ENCODE measurements at regions not wholly inside any gene's neighbourhood (a gene's known extent, or its start where the extent isn't known, plus 50 kb on each side); places are given as distances from the start of the nearest gene placed in this dataset.

DNA sequence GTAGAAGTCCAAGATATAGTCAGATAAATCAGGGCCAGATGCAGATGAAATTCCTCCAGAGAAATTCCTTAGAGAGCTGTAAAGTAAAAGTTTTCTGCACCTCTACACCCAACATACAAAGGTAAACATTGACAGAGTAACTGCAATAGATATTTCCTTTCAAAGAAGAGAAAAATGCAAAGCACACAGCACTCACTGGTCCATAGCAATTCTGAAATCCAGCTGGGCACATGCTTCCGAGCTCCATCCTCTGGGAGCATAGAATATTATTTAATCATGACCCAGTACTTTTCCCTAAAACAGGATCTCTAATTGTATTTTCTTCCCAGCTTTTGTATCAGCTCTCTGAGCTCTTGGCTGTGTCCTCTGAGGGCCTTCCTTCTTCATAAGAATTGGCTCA, 239.5 kb upstream of the IRX3 start:
- no peak for TF ChIP-seq FOXP2 (optimal IDR thresholded peaks at IDR 0.05; ENCODE audit: borderline replicate concordance, extremely low read depth, extremely low read length, insufficient read depth)
- TF ChIP-seq TAF1 (IDR thresholded peaks at IDR 0.05; ENCODE audit: borderline replicate concordance, insufficient read depth, low read length): no peak
- TF ChIP-seq POLR2AphosphoS5 (IDR thresholded peaks at IDR 0.05; ENCODE audit: low read depth, low read length): no peak
- no peak for TF ChIP-seq SIN3A (IDR thresholded peaks at IDR 0.05; ENCODE audit: borderline replicate concordance, insufficient read depth, low read length)
- TF ChIP-seq, protein P1, sequence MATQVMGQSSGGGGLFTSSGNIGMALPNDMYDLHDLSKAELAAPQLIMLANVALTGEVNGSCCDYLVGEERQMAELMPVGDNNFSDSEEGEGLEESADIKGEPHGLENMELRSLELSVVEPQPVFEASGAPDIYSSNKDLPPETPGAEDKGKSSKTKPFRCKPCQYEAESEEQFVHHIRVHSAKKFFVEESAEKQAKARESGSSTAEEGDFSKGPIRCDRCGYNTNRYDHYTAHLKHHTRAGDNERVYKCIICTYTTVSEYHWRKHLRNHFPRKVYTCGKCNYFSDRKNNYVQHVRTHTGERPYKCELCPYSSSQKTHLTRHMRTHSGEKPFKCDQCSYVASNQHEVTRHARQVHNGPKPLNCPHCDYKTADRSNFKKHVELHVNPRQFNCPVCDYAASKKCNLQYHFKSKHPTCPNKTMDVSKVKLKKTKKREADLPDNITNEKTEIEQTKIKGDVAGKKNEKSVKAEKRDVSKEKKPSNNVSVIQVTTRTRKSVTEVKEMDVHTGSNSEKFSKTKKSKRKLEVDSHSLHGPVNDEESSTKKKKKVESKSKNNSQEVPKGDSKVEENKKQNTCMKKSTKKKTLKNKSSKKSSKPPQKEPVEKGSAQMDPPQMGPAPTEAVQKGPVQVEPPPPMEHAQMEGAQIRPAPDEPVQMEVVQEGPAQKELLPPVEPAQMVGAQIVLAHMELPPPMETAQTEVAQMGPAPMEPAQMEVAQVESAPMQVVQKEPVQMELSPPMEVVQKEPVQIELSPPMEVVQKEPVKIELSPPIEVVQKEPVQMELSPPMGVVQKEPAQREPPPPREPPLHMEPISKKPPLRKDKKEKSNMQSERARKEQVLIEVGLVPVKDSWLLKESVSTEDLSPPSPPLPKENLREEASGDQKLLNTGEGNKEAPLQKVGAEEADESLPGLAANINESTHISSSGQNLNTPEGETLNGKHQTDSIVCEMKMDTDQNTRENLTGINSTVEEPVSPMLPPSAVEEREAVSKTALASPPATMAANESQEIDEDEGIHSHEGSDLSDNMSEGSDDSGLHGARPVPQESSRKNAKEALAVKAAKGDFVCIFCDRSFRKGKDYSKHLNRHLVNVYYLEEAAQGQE (IDR thresholded peaks at IDR 0.05; ENCODE audit: insufficient read depth in 1 of 2, low read depth in 2 of 2, low read length in 2 of 2): no peak

DNA sequence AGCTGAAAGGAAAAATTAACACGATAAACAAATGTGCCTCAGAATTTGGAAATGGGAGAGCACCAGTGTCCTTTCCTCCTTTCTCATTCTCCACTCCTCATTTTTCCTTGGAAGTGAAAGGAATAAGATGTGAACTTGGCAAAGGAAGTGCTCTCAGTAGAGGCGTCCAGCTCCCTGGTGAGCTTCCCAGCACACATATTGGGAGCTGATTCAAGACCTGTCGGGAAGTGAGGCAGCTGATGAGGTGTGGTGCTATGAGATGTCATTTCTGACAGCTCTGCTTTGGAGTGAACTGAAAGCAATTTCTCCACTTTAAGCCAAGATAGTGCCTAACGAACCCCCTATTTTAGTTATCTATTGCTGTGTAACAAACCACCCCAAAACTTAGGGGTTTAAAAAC, 238.5 kb upstream of the IRX3 start:
- TF ChIP-seq, protein P1 (IDR thresholded peaks at IDR 0.05; ENCODE audit: insufficient read depth in 1 of 2, low read depth in 2 of 2, low read length in 2 of 2): no peak
- TF ChIP-seq SIN3A (IDR thresholded peaks at IDR 0.05; ENCODE audit: borderline replicate concordance, insufficient read depth, low read length) (no peak), POLR2AphosphoS5 (IDR thresholded peaks at IDR 0.05; ENCODE audit: low read depth, low read length) (no peak), FOXP2 (optimal IDR thresholded peaks at IDR 0.05; ENCODE audit: borderline replicate concordance, extremely low read depth, extremely low read length, insufficient read depth) (no peak), TAF1 (IDR thresholded peaks at IDR 0.05; ENCODE audit: borderline replicate concordance, insufficient read depth, low read length) (no peak)

DNA sequence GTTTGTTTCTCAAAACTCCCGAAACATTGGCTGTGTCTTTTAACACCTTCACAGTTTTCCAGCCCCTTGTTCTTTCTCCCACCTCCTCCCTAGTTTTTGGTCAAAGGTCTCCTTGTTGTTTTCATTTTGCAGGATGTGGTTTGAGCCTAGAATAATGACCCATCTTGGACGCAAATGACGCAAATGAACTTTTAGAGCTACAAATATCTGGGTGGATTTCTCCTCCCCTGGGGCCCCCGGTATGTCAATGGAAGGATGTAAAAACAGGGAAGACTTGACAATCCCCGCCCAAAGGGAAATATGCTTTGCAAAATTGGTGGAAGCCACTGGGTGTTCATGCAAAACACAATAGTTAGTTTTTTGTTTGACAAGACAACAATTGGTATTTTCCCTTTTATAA, 236.0 kb upstream of the IRX3 start:
- TF ChIP-seq TAF1 (IDR thresholded peaks at IDR 0.05; ENCODE audit: borderline replicate concordance, insufficient read depth, low read length): no peak
- TF ChIP-seq POLR2AphosphoS5 (IDR thresholded peaks at IDR 0.05; ENCODE audit: low read depth, low read length): no peak
- TF ChIP-seq FOXP2 (optimal IDR thresholded peaks at IDR 0.05; ENCODE audit: borderline replicate concordance, extremely low read depth, extremely low read length, insufficient read depth): no peak
- TF ChIP-seq SIN3A (IDR thresholded peaks at IDR 0.05; ENCODE audit: borderline replicate concordance, insufficient read depth, low read length): no peak
- TF ChIP-seq, protein P1 (IDR thresholded peaks at IDR 0.05; ENCODE audit: insufficient read depth in 1 of 2, low read depth in 2 of 2, low read length in 2 of 2): no peak

DNA sequence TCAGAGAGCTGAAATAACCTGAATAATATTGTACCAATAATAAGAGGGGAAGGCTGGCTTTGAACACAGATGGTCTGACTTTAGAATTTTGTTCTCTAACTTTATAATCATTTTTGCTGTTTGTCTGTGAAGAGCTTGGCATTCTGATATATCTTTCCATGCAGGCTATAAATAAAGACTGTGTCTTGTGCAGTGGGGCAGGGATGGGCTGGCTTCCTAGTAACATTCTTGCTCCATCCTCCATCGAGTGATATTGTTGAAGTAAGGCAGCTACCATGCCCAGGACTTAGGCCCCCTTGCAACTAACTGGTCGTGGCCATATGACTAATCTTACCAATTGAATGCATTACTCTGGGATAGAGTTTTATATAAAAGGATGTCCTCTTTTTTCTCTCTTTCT, 234.7 kb upstream of the IRX3 start:
- no peak for TF ChIP-seq POLR2AphosphoS5 (IDR thresholded peaks at IDR 0.05; ENCODE audit: low read depth, low read length)
- TF ChIP-seq TAF1 (IDR thresholded peaks at IDR 0.05; ENCODE audit: borderline replicate concordance, insufficient read depth, low read length): no peak
- no peak for TF ChIP-seq FOXP2 (optimal IDR thresholded peaks at IDR 0.05; ENCODE audit: borderline replicate concordance, extremely low read depth, extremely low read length, insufficient read depth)
- no peak for TF ChIP-seq SIN3A (IDR thresholded peaks at IDR 0.05; ENCODE audit: borderline replicate concordance, insufficient read depth, low read length)
- TF ChIP-seq, protein P1 (IDR thresholded peaks at IDR 0.05; ENCODE audit: insufficient read depth in 1 of 2, low read depth in 2 of 2, low read length in 2 of 2): no peak

DNA sequence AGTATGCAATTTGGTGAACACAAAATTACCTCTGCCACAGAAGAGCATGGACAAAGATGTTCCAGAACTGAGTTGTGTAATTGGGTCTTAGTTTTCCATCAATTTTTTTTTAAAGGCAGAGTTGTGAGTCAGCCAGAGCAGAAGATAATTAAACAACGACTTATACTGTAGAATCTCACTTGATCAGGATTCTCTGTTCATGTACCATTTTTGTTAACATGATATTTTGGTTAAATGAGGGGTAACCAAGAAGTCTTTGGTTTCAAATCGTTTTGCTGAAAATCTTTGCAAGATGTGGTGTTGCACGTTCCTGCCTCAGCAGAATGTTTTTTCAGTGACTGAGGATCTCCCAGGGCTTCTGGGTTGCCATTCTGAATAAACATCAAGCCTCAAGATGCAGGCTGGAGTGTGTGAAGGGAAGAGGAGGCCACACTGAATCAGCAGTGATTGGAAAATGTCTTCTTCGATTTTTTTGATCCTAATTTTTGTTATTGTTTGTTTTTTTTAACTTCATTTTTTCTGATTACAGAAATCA, 232.6 kb upstream of the IRX3 start:
- TF ChIP-seq TAF1 (IDR thresholded peaks at IDR 0.05; ENCODE audit: borderline replicate concordance, insufficient read depth, low read length): no peak
- TF ChIP-seq POLR2AphosphoS5 (IDR thresholded peaks at IDR 0.05; ENCODE audit: low read depth, low read length): no peak
- TF ChIP-seq, protein P1 (IDR thresholded peaks at IDR 0.05; ENCODE audit: insufficient read depth in 1 of 2, low read depth in 2 of 2, low read length in 2 of 2): no peak
- no peak for TF ChIP-seq FOXP2 (optimal IDR thresholded peaks at IDR 0.05; ENCODE audit: borderline replicate concordance, extremely low read depth, extremely low read length, insufficient read depth)
- TF ChIP-seq SIN3A (IDR thresholded peaks at IDR 0.05; ENCODE audit: borderline replicate concordance, insufficient read depth, low read length): no peak
